Sigmoid colon (tissue), 6 donors: ENCODE measurements at regions not wholly inside any gene's neighbourhood (a gene's known extent, or its start where the extent isn't known, plus 50 kb on each side); places are given as distances from the start of the nearest gene placed in this dataset.

Experiments used
- DNase-seq: peaks from one replicate; pipeline ENCODE4 v3.0.0-alpha.2; 2019
- H3K27ac ChIP-seq, 4 donors: fragments of 200-600 bp; sonication (generic); one replicate each; pipeline ENCODE4 v1.5.1; 2016 to 2019; ENCODE audit warnings: mild to moderate bottlenecking in 1 of 4
- H3K27me3 ChIP-seq, 3 donors: fragments of 200-600 bp; sonication (generic); one replicate each; pipeline ENCODE4 v1.5.1; 2019; ENCODE audit warnings: mild to moderate bottlenecking in 1 of 3
- H3K36me3 ChIP-seq, 4 donors: fragments of 200-600 bp; sonication (generic); one replicate each; pipeline ENCODE4 v1.5.1; 2016 to 2019
- H3K4me1 ChIP-seq, 4 donors: fragments of 200-600 bp; sonication (generic); one replicate each; pipeline ENCODE4 v1.5.1; 2017 to 2019
- H3K4me3 ChIP-seq, 4 donors: fragments of 200-600 bp; sonication (generic); one replicate each; pipeline ENCODE4 v1.5.1; 2017 to 2019; ENCODE audit warnings: mild to moderate bottlenecking in 2 of 4, moderate library complexity in 1 of 4
- H3K9me3 ChIP-seq, 4 donors: fragments of 200-600 bp in 3 of 4; sonication (generic) in 3 of 4; one replicate each; pipeline versions ENCODE4 v1.5.1 to v1.6.1; 2013 to 2019
- CTCF ChIP-seq, 4 experiments: fragments of 450-650 bp in 3 of 4; fragments of 200-600 bp in 1 of 4; IDR thresholded peaks; one replicate each; pipeline ENCODE4 v1.5.1; 2016 to 2019; ENCODE audit warnings: antibody characterized with exemption in 4 of 4, mild to moderate bottlenecking in 3 of 4, moderate library complexity in 2 of 4
- EP300 ChIP-seq, 4 donors: sonication (generic); formaldehyde crosslinking; IDR thresholded peaks; one replicate each; pipeline ENCODE4 v1.6.1; 2017; ENCODE audit warnings: antibody characterized with exemption in 4 of 4
- POLR2A ChIP-seq, 2 donors: fragments of 450-650 bp; IDR thresholded peaks; one replicate each; pipeline ENCODE4 v1.6.1; 2016; ENCODE audit warnings: antibody characterized with exemption in 2 of 2, mild to moderate bottlenecking in 2 of 2, moderate library complexity in 2 of 2
- POLR2AphosphoS5 ChIP-seq, 4 donors: sonication (generic); formaldehyde crosslinking; IDR thresholded peaks; one replicate each; pipeline ENCODE4 v1.6.1; 2017; ENCODE audit warnings: antibody characterized with exemption in 4 of 4
- WGBS, 2 donors: extraction: QIAGEN DNeasy Blood & Tissue Kit; methylation state at CpG; one replicate each; pipeline ENCODE4 v1.1.7; 2013; 5-methylcytosine and 5-hydroxymethylcytosine counted together
- intact Hi-C: fragments of 100-400 bp; cut with DNase I; formaldehyde crosslinking; loops from one replicate; pipeline ENCODE4 v1.15.1; 2023
- donor health status: healthy with polysubstance abuse.
- donor health status: healthy.

GRCh38 chr13:50461189-50461588 lies 382.3 kb downstream of the DLEU7 start:
- TF ChIP-seq POLR2AphosphoS5 (IDR thresholded peaks at IDR 0.05) (no peak), EP300 (IDR thresholded peaks at IDR 0.05) (no peak), CTCF (IDR thresholded peaks at IDR 0.05) (no peak), POLR2A (IDR thresholded peaks at IDR 0.05) (no peak)
- Histone ChIP-seq H3K27ac (no peak overlapping the region), H3K4me3 (no peak overlapping the region), H3K9me3 (no peaks in the 10 kb centered on the region), H3K36me3 (no peaks in the 10 kb centered on the region), H3K4me1 (peaks cover 0 to 7% (median 2%) of the 10 kb centered on the region in 4 donors), H3K27me3 (no peaks in the 10 kb centered on the region)
- DNase-seq: no peak
- WGBS, 2 donors: 87 to 90% methylated on average over 3 of the region's 3 CpGs
- intact Hi-C loops: no loop called here

GRCh38 chr13:50463719-50464118 lies 379.8 kb downstream of the DLEU7 start:
- no peaks in the 10 kb centered on the region for H3K36me3 ChIP-seq
- H3K27ac ChIP-seq: no peak overlapping the region
- H3K27me3 ChIP-seq: no peaks in the 10 kb centered on the region
- no peak overlapping the region for H3K4me3 ChIP-seq
- TF ChIP-seq POLR2A (IDR thresholded peaks at IDR 0.05): no peak
- TF ChIP-seq POLR2AphosphoS5 (IDR thresholded peaks at IDR 0.05): no peak
- no peak for TF ChIP-seq EP300 (IDR thresholded peaks at IDR 0.05)
- no peak for TF ChIP-seq CTCF (IDR thresholded peaks at IDR 0.05)
- intact Hi-C loops: no loop called here
- 85 to 89% methylated on average over 3 of the region's 3 CpGs for WGBS, 2 donors
- H3K4me1 ChIP-seq: peaks cover 0 to 11% (median 0%) of the 10 kb centered on the region in 4 donors
- DNase-seq: no peak
- no peaks in the 10 kb centered on the region for H3K9me3 ChIP-seq

- no peak for DNase-seq
- H3K4me1 ChIP-seq: peaks cover 0 to 11% (median 0%) of the 10 kb centered on the region in 4 donors
- no peak overlapping the region for H3K27ac ChIP-seq
- intact Hi-C loops: no loop called here
- H3K4me3 ChIP-seq: no peak overlapping the region
- H3K36me3 ChIP-seq: no peaks in the 10 kb centered on the region
- H3K27me3 ChIP-seq: no peaks in the 10 kb centered on the region
- no peak for TF ChIP-seq EP300 (IDR thresholded peaks at IDR 0.05)
- TF ChIP-seq POLR2AphosphoS5 (IDR thresholded peaks at IDR 0.05): no peak
- TF ChIP-seq CTCF (IDR thresholded peaks at IDR 0.05): no peak
- no peak for TF ChIP-seq POLR2A (IDR thresholded peaks at IDR 0.05)
- WGBS, 2 donors: 90 to 95% methylated on average over 10 of the region's 10 CpGs
- no peaks in the 10 kb centered on the region for H3K9me3 ChIP-seq
Measured at GRCh38 chr13:50464349-50465251, 378.9 kb downstream of the DLEU7 start.

GRCh38 chr13:50466456-50466855 lies 377.0 kb downstream of the DLEU7 start:
- no peak for DNase-seq
- H3K4me1 ChIP-seq: peaks cover 0 to 11% (median 0%) of the 10 kb centered on the region in 4 donors
- 92 to 93% methylated on average over 6 of the region's 6 CpGs for WGBS, 2 donors
- no peaks in the 10 kb centered on the region for H3K27me3 ChIP-seq
- H3K36me3 ChIP-seq: no peaks in the 10 kb centered on the region
- intact Hi-C loops: no loop called here
- no peak overlapping the region for H3K27ac ChIP-seq
- H3K9me3 ChIP-seq: no peaks in the 10 kb centered on the region
- TF ChIP-seq POLR2AphosphoS5 (IDR thresholded peaks at IDR 0.05): no peak
- TF ChIP-seq POLR2A (IDR thresholded peaks at IDR 0.05): no peak
- no peak overlapping the region for H3K4me3 ChIP-seq

- H3K27ac ChIP-seq: no peak overlapping the region
- WGBS, 2 donors: 79 to 86% methylated on average over 11 of the region's 11 CpGs
- TF ChIP-seq POLR2A (IDR thresholded peaks at IDR 0.05) (no peak), CTCF (IDR thresholded peaks at IDR 0.05) (no peak), EP300 (IDR thresholded peaks at IDR 0.05) (no peak), POLR2AphosphoS5 (IDR thresholded peaks at IDR 0.05) (peak in 1 of 4 donors; percentile 52)
Measured at GRCh38 chr13:50467156-50468110, 376.1 kb downstream of the DLEU7 start.

More at GRCh38 chr13:50467156-50468110, 376.1 kb downstream of the DLEU7 start:
- Histone ChIP-seq H3K27me3 (no peaks in the 10 kb centered on the region), H3K36me3 (no peaks in the 10 kb centered on the region), H3K4me3 (no peak overlapping the region), H3K9me3 (no peaks in the 10 kb centered on the region), H3K4me1 (peaks cover 0 to 11% (median 0%) of the 10 kb centered on the region in 4 donors)
- no peak for DNase-seq
- intact Hi-C loops: no loop called here
